GM21360 (cell line): ENCODE measurements at regions not wholly inside any gene's neighbourhood (a gene's known extent, or its start where the extent isn't known, plus 50 kb on each side); places are given as distances from the start of the nearest gene placed in this dataset.

ENCODE experiments used
- ATAC-seq: cut with Tn5 transposase; IDR thresholded peaks from one replicate; pipeline ENCODE4 v1.9.1; 2021; ENCODE audit warnings: mild to moderate bottlenecking, moderate library complexity; ENCODE audit not compliant: unreplicated experiment

DNA sequence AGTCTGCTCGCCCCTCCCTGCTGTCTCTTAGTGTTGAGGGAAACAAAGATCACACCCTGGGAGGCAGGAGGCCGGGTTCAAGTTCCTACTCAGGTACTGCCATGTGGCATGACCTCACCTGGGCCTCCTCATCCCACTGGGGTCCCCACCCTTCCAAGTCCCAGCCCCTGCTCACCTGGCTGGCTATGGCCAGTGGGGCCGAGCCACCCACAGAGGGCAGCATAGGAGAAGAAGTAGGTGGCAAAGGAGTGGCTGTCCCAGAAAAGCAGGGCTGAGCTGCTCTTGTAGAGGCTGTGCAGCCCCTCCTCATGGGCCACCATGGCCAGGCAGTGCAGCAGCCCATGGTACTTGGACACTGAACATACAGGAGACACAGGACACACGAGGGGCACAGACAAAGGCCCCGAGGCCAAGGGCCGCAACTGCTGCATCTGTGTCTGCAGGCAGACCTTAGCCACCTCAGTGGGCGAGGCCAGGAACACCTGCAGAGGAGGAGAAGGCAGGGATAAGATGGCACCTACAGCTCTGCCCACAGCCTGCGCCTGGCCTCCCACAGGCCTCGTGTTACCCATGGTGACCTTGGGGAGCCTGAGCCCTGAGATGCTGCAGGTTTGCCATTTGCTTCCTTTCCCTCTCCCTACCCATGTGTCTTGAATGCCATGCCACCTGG, 50.6 kb upstream of the MPEG1 start:
- no peak for ATAC-seq
